NCI-H774 (cell line): ENCODE measurements at regions not wholly inside any gene's neighbourhood (a gene's known extent, or its start where the extent isn't known, plus 50 kb on each side); places are given as distances from the start of the nearest gene placed in this dataset.

Experiments
- DNase-seq: peaks from one replicate; lab custom pipeline; 2025; lab: John Stamatoyannopoulos, UW

- no peak for DNase-seq
These were observed 876.6 kb downstream of the DCDC2C start for GRCh38 chr2:4579977-4580376.

GRCh38 chr2:4585057-4585635 lies 881.8 kb downstream of the DCDC2C start:
- no peak for DNase-seq

- DNase-seq = no peak
These were observed 885.2 kb downstream of the DCDC2C start for GRCh38 chr2:4588606-4589005.

- no peak for DNase-seq
These were observed 887.9 kb downstream of the DCDC2C start for GRCh38 chr2:4591261-4591660.

GRCh38 chr2:4597400-4597799 lies 894.0 kb downstream of the DCDC2C start:
- DNase-seq = no peak

GRCh38 chr2:4604767-4605166 lies 901.4 kb downstream of the DCDC2C start:
- DNase-seq = no peak

GRCh38 chr2:4618141-4618540 lies 914.8 kb downstream of the DCDC2C start:
- DNase-seq = peak; percentile 59

GRCh38 chr2:4618630-4619228 lies 915.4 kb downstream of the DCDC2C start:
- DNase-seq = no peak

GRCh38 chr2:4628998-4629501 lies 925.7 kb downstream of the DCDC2C start:
- DNase-seq = peak; percentile 73

GRCh38 chr2:4635289-4635688 lies 931.9 kb downstream of the DCDC2C start:
- DNase-seq = peak; percentile 59

- no peak for DNase-seq
These were observed 950.6 kb downstream of the DCDC2C start for GRCh38 chr2:4653991-4654390.

GRCh38 chr2:4656326-4656725 lies 953.0 kb downstream of the DCDC2C start:
- no peak for DNase-seq

GRCh38 chr2:4662161-4662779 lies 958.9 kb downstream of the DCDC2C start:
- DNase-seq = no peak

GRCh38 chr2:4668381-4668780 lies 965.0 kb downstream of the DCDC2C start:
- DNase-seq = no peak

- no peak for DNase-seq
These were observed 967.0 kb downstream of the DCDC2C start for GRCh38 chr2:4670331-4670730.

GRCh38 chr2:4673025-4673489 lies 969.7 kb downstream of the DCDC2C start:
- DNase-seq = no peak

- DNase-seq = no peak
These were observed 970.6 kb downstream of the DCDC2C start for GRCh38 chr2:4674007-4674406.

GRCh38 chr2:4675295-4675694 lies 971.9 kb downstream of the DCDC2C start:
- no peak for DNase-seq

GRCh38 chr2:4678927-4679326 lies 975.6 kb downstream of the DCDC2C start:
- DNase-seq = no peak

- DNase-seq = no peak
These were observed 976.0 kb downstream of the DCDC2C start for GRCh38 chr2:4679391-4679790.

GRCh38 chr2:4684921-4685320 lies 981.5 kb downstream of the DCDC2C start:
- no peak for DNase-seq

- no peak for DNase-seq
These were observed 987.5 kb downstream of the DCDC2C start for GRCh38 chr2:4690913-4691312.

- DNase-seq = no peak
These were observed 989.9 kb downstream of the DCDC2C start for GRCh38 chr2:4693266-4693665.
